H1 (cell line): ENCODE measurements at regions not wholly inside any gene's neighbourhood (a gene's known extent, or its start where the extent isn't known, plus 50 kb on each side); places are given as distances from the start of the nearest gene placed in this dataset.

Experiments
- CTBP2 ChIP-seq: IDR thresholded peaks from 2 replicates; pipeline ENCODE4 v1.7.0; 2011; ENCODE audit warnings: borderline replicate concordance, mild to moderate bottlenecking, moderate library complexity, mixed read lengths, low read length; ENCODE audit not compliant: insufficient read depth, insufficient read length
- RNF2 ChIP-seq: fragments of 200-900, 300-1000 bp; sonication (generic); IDR thresholded peaks from 2 replicates; pipeline ENCODE4 v1.7.1; 2016; ENCODE audit warnings: borderline replicate concordance, low read depth, mild to moderate bottlenecking, antibody characterized with exemption, low read length; ENCODE audit not compliant: poor library complexity, severe bottlenecking; ENCODE audit errors: missing control alignments

DNA sequence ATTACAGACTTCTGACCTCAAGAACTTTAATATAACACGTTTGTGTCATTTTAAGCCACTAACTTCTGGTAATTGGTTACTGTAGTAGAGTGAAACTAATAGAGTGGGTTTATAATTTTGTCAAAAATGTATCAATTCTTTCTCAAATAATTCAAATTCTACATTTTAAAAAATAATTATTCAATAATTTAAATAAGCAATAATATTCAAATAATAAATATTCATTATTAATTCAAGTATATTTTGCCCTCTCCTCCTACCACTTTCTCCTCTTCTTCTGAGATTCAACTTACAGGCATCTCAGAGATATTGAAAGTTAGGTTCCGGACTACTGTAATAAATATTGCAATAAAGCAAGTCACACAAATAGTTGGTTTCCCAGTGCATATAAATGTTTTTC is 1107.1 kb downstream of the KCNT2 start (continued):
- TF ChIP-seq CTBP2, result no peak
- no peak for TF ChIP-seq RNF2
